Fibroblast of lung (primary cell): ENCODE measurements at regions not wholly inside any gene's neighbourhood (a gene's known extent, or its start where the extent isn't known, plus 50 kb on each side); places are given as distances from the start of the nearest gene placed in this dataset.

Source experiments
- CTCF ChIP-seq, 2 donors: IDR thresholded peaks in 1 of 2; conservative IDR thresholded peaks in 1 of 2; 1 replicate in 1 of 2; 2 replicates in 1 of 2; pipeline ENCODE4 v1.5.1; 2011 to 2012; ENCODE audit warnings: low read length in 2 of 2, control low read depth in 1 of 2, inconsistent platforms in 1 of 2, low read depth in 1 of 2, mild to moderate bottlenecking in 1 of 2
- EZH2 ChIP-seq: IDR thresholded peaks from 2 replicates; pipeline ENCODE4 v1.5.1; 2012; ENCODE audit warnings: low read length, control low read depth, mild to moderate bottlenecking; ENCODE audit errors: missing control alignments

- TF ChIP-seq CTCF (conservative IDR thresholded peaks at IDR 0.05 in 1 of 2, IDR thresholded peaks at IDR 0.05 in 1 of 2; ENCODE audit: low read depth in 1 of 2, low read length in 2 of 2) (no peak), EZH2 (no peak)
Observed at GRCh38 chr12:128077211-128077916, 189.6 kb upstream of the TMEM132C start.
